HG03558 (cell line): ENCODE measurements at regions not wholly inside any gene's neighbourhood (a gene's known extent, or its start where the extent isn't known, plus 50 kb on each side); places are given as distances from the start of the nearest gene placed in this dataset.
"Not testable (repeated sequence)": the region's sequence is repeated elsewhere in the genome, so short reads cannot be mapped to it uniquely, and the experiment has no call there.

Experiments
- ATAC-seq: cut with Tn5 transposase; IDR thresholded peaks from one replicate; pipeline ENCODE4 v1.9.1; 2021; ENCODE audit warnings: moderate number of reproducible peaks; ENCODE audit not compliant: unreplicated experiment; ENCODE audit errors: extremely low read depth

- ATAC-seq, result no peak
These were observed 914.6 kb downstream of the LTN1 start for GRCh38 chr21:28078126-28078525.

GRCh38 chr21:28074676-28075075 is 918.0 kb downstream of the LTN1 start:
- no peak for ATAC-seq

- no peak for ATAC-seq
These were observed 920.1 kb downstream of the LTN1 start for GRCh38 chr21:28072601-28073000.

- no peak for ATAC-seq
These were observed 923.2 kb downstream of the LTN1 start for GRCh38 chr21:28069450-28069923.

GRCh38 chr21:28068455-28069358 is 924.0 kb downstream of the LTN1 start:
- no peak for ATAC-seq

GRCh38 chr21:28066596-28067387 is 925.9 kb downstream of the LTN1 start:
- ATAC-seq, result no peak

- no peak for ATAC-seq
These were observed 926.6 kb downstream of the LTN1 start for GRCh38 chr21:28066076-28066475.

- no peak for ATAC-seq
These were observed 929.1 kb downstream of the LTN1 start for GRCh38 chr21:28063241-28064216.

- not testable (repeated sequence) for ATAC-seq
These were observed 939.7 kb downstream of the LTN1 start for GRCh38 chr21:28052956-28053355.

GRCh38 chr21:28051649-28052048 is 941.0 kb downstream of the LTN1 start:
- ATAC-seq, result not testable (repeated sequence)

- ATAC-seq, result not testable (repeated sequence)
These were observed 957.0 kb downstream of the LTN1 start for GRCh38 chr21:28035692-28036091.

GRCh38 chr21:28034916-28035315 is 957.8 kb downstream of the LTN1 start:
- not testable (repeated sequence) for ATAC-seq

- ATAC-seq, result not testable (repeated sequence)
These were observed 958.3 kb downstream of the LTN1 start for GRCh38 chr21:28034334-28034733.

- not testable (repeated sequence) for ATAC-seq
These were observed 960.0 kb downstream of the LTN1 start for GRCh38 chr21:28032652-28033051.

GRCh38 chr21:28031066-28031465 is 961.6 kb downstream of the LTN1 start:
- ATAC-seq, result not testable (repeated sequence)

GRCh38 chr21:28025111-28025510 is 967.6 kb downstream of the LTN1 start:
- no peak for ATAC-seq

- no peak for ATAC-seq
These were observed 973.7 kb downstream of the LTN1 start for GRCh38 chr21:28018741-28019669.

GRCh38 chr21:28018213-28018612 is 974.5 kb downstream of the LTN1 start:
- no peak for ATAC-seq

GRCh38 chr21:28016571-28016970 is 976.1 kb downstream of the LTN1 start:
- ATAC-seq, result no peak
